Daoy (cell line): ENCODE measurements at regions not wholly inside any gene's neighbourhood (a gene's known extent, or its start where the extent isn't known, plus 50 kb on each side); places are given as distances from the start of the nearest gene placed in this dataset.

Experiments used
- DNase-seq: peaks from one replicate; pipeline ENCODE4 v3.0.0-alpha.2; 2015; ENCODE audit warnings: low read depth

DNA sequence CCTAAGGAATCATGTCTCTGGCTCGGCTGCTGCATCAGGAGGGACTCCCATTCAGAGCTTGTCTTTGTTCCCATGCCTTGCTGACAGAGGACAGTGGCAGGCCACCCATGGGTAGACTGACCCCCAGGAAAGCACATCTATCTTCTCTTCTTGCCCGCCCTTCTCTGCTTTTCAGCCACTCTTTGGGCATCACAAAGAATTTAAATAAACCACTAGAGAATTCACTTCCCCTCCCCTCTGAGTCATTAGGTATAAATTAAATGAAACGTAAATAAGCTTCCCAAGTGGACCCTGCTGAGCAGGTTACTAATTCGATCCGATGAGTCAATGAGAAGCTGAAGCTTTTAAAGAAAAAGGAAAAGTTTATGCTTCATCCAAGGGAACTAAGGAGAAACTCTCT, 97.0 kb downstream of the DRD1 start:
- DNase-seq = peak; percentile 86

DNA sequence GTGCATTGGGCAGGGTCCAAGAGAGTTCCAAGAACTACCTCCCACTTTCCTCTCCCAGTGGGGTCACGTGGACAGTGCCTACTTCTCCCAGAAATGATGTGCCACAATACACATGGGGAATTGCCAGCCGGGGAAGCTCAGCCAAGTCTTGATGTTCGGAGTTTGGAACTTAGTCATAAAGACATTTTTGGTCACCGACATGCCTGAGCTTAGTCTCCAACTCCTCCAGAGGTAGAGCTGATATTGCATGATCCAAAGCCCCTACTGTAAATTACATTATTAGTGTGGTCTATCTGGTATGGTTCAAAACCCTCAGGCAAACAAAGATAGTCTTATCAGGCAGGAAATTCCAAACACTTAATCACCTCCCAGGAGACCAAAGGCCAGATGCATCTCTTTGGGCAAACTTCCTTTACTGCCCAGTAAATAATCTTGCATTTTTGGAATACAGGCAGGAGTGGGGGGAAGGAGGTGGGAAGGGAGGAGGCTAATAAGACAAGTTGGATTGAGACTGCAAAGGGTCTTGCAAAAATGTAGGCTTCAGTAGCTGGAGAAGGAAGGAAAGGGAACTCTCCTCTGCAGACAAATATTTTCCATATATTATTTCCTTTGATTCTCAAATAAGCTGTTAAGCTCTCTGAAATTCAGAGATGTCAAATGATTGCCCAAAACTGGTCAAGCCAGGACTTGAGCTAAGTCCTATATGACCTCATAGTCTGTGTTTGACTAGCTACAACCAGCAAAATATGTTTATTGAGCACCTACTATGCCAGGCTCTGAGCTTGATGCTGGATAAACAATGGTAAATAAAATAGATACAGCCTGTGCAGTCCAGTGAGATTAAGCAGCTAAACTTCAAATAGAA, 99.4 kb downstream of the DRD1 start:
- peak; percentile 87 for DNase-seq

DNA sequence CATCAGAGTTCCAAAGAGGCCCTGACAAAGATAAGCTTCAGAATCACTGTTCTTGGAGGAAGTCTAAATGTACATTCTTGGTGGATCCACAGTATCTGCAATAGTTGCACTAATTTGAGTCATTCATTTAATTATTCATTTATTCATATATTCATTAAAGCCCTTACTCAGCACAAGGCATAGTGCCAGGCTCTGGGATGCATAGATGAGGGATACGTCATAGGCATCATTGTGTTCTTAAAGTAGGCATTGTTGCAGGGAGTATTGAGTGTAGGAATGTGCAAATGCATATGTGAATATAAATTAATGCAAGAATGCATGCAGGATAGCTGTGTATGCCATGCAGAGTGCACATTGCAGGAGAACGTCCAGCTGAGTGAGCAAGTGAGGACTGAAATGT, 100.7 kb downstream of the DRD1 start:
- no peak for DNase-seq

DNA sequence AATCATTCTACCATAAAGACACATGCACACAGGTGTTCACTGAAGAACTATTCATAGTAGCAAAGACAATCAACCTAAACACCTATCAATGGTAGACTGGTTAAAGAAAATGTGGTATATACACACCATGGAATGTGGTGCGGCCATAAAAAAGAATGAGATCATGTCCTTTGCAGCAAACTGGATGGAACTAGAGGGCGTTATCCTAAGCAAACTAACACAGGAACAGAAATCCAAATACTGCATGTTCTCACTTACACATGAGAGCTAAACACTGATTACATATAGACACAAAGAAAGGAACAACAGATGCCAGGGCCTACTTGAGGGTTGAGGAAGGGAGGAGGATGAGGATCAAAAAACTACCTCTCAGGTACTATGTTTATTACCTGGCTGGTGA, 103.8 kb downstream of the DRD1 start:
- DNase-seq = no peak

DNA sequence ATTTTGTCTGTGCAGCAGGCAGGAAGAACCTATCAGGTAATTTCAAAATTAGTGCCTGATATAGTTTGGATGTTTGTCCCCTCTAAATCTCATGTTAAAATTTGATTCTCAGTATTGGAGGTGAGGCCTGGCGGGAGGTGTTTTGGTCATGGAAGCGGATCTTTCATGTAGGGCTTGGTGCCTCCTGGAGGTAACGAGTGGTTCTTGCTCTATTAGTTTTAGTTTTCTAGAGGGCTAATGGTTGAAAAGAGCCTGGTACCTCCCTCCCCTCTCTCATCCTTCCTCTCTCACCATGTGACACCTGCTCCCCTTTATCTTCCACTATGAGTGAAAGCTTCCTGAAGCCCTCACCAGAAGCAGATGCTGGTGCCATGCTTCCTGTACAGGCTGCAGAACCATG, 106.3 kb downstream of the DRD1 start:
- DNase-seq = no peak

DNA sequence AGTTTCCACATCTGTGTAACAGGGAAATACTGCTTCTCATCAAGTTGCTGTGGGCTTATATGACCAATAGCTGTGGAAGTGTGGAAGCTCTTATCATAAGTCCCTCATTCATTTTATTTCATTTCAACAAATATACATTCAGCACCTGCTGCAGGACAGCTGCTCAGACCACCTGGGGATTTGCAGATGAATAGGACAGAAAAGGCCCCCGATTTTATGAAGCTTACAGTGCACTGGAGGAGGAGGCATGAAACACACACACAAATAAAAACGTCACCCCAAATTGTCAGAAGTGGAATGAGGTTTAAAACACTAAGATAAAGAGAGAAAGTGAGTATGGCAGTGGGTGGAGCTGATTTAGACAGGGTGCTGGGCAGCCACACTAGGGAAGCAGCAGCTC, 107.2 kb downstream of the DRD1 start:
- DNase-seq = no peak

DNA sequence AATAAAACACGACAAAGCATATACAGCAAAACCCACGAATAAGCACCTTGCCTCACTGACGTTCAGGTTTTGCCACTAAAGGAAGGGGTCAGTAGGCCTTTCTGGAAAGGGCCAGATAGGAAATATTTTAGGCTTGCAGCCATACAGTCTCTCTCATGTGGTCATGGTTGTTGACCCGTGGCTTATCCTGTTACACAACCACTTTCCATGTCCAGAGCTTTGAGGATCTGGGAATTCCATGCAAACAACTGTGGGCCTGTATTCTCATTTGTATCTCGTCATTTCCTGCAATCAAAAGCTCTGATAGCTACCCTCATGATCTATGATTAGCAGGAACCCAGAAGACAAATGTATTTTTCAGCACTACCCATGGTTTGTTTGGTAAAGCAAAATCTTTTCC, 108.3 kb downstream of the DRD1 start:
- no peak for DNase-seq

DNA sequence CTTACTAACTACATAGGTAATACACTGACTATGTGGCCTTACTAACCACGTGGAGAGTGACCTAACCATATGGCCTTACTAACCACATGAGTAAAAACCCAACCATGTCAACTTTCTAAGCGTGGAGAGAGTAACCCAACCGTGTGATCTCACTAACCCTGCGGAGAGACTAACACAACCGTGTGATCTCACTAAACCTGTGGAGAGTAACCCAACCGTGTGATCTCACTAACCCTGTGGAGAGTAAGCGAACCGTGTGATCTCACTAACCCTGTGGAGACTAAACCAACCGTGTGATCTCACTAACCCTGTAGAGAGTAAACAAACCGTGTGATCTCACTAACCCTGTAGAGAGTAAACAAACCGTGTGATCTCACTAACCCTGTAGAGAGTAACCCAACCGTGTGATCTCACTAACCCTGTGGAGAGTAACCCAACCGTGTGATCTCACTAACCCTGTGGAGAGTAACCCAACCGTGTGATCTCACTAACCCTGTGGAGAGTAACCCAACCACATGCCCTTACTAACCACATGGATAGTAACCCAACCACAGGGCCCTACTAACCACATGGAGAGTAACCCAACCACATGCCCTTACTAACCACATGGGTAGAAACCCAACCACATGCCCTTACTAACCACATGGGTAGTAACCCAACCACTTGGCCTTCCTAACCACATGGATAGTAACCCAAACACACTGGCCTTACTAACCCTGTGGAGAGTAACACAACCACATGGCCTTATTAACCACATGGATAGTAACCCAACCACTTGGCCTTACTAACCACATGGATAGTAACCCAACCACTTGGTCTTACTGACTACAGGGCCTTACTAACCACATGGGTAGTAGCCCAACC, 112.6 kb downstream of the DRD1 start:
- DNase-seq = peak; percentile 48

DNA sequence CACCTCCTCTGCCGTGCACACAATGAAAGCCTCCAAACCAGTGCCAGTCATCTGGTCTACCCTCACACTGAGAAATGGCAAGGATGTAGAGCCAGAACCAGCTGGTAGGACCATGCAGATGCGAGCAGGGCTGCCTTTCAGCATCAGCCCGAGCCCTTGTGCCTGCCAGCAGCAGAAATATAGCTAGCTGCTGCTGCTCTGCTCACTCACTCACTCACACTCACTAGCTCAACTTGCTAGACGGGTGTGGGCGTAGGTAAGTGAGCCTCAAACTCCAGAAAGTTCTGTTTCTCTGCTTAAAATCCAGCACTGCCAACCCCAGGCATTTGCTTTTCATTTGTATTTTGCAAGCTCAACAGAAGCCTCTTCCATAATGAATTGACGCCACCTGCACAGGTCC, 114.0 kb downstream of the DRD1 start:
- no peak for DNase-seq

DNA sequence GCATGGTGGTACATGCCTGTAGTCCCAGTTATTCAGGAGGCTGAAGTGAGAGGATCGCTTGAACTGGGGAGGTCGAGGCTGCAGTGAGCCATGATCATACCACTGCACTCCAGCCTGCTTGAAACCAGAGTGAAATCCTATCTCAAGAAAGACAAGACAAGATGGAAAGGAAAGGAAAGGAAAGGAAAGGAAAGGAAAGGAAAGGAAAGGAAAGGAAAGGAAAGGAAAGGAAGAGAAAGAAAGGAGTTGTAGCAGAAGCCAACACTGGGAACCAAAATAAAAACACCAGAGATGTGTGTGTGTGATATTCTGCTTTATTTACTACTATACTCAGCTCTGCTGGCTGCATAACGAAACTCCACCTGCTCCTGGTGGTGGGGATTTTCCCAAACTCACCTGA, 115.3 kb downstream of the DRD1 start:
- DNase-seq = no peak

DNA sequence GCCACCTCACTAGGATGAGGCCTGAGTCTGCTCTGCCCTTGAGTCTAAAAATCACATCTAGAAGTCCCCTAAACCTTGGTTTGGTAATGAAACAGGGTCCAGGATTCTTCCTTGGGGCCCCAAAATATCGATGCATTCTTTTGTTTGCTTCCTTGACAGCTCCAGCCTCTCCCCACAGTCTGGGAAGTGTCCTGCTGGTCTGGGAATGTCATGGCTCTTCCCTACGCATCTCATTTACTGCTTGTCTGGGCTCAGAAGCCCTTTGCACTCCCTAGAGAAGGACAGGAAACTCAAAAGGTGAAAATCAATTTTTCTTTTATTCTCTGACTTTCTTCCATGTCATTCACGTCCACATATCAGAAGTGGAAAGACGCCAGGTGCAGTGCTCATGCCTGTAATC, 115.8 kb downstream of the DRD1 start:
- no peak for DNase-seq

DNA sequence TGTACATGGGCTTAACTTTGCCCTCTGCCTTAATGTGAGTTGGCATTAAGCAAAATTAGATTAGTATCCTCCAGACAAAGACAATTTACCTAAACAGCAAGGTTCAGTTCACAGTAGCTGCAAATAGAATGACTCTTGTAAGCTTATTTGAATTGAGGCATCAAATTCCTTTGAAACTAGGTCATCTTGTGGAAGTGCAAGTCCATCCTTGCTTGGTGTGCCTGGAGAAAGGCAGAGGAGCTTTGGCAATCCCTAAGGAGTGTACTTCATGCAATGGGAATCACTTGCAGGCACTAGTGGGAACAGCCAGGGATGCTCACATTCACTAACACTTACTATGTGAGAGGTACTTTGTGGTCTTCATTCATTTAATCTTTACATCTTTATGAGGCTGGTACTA, 118.3 kb downstream of the DRD1 start:
- DNase-seq = peak; percentile 26

DNA sequence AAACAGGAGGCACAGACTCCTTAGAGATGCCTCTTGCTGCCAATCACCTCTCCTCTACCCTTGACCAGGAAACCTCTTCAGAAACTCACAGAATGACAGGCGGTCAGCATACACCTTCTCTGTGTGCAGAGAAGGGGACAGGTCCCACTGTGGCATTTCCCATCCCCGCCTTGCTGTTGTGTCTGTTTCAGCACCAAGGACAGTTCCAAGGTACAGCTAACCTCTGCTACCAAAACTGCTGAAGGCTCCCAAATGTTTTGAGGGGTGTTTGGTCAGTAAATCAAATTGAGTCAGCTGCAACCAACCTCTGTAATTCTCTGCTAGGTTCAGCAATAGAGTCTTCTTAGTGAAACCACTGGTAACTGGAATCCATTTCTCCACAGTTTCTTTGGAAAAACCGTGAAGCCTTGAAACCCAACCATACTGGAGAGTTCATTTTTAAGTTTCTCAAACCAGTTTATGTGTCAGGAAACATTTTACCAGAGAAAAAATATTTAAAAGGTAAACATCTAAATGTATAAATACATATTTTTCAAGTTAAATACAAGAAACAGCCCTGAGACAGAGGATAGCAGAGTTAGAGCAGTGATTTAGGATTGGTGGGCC, 122.0 kb downstream of the DRD1 start:
- DNase-seq = peak; percentile 68

DNA sequence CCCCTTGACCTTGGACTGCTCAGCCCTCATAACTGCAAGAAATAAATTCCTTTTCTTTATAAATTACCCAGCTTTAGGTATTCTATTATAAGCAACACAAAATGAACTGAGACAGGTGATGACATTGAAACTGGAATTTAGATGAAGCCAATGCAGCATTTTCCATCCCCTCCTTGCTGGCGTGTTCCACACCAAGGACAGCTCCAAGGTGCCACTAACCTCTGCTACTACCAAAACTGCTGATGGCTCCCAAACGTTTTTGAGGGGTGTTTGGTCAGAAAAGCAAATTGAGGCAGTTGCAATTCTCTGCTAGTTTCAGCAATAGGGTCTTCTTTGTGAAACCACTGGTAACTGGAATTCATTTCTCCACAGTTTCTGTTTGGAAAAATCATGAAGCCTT, 124.8 kb downstream of the DRD1 start:
- DNase-seq = no peak

DNA sequence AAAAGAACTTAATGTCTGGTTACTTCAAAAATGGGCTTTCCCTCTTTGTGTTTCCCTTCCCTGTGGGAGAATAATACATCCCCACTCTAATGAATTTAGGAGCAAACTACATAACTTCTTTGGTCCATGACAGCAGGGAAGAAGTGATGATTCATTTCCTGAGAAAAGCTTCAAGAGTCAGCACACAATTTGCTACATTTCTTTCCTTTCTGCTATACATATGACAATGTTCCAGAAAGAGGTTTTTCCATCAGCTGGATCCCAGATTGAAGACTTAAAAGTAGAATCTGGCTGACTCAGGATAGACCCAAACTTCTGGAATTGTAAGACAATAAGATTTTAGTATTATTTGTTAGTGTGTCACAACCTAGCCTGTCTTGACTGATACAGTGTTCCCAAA, 126.1 kb downstream of the DRD1 start:
- DNase-seq = no peak

DNA sequence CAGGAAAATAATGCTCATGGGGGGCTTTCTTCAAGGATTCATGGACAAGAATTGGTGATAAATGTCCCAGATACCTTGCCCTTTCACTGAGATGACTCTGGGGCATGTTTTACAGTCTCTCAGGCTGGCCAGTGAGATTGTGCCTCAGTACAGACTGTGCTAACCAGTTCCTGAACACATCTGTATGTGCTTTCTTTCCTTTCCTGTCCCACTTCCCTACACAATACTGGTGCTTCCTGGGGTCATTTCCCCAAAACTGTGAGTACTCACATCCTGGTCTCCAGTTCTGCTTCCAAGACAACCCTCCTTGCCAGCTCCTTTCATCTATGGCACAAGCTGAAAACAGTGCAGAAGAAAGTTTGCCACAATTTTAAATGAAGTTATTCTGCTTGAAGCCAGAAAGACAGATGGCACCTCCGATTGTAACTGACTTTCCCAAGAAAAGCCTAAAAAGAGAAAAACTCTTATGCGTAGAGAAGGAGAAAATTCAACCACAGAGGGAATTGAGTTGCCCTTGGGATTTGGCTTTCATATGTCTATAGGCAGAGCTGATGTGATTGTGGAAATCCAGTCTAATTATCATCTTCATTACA, 134.7 kb downstream of the DRD1 start:
- no peak for DNase-seq

DNA sequence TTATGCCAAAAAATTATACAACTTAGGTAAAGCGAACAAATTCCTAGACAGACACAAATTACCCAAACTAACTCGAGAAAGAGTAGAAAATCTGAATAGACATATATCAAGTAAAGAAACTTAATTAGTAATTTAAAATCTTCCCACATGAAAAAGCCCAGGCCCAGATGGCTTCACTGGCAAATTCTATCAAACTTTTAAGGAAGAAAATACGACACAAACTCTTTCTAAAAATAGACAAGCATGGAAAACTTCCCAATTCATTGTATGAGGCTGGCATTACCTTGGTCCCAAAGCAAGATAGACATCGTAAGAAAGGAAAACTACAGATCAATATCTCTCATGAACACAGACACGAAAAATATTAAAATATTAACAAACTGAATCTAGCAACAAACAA, 135.3 kb downstream of the DRD1 start:
- no peak for DNase-seq

DNA sequence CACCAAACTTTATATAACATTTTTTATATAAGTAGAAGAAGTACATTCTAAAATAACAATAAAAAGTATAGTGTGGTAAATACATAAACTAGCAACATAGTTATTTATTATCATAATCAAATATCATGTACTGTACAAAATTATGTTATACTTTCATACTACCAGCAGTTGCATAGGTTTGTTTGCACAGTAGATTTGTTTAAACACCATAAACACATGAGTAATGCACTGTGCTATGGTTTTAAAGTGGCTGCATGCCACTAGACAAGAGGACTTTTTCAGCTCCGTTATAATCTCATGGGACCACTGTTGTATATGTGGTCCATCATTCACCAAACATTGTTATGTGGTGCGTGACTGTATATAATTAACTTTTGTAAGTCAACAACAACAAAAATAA, 137.6 kb downstream of the DRD1 start:
- no peak for DNase-seq

DNA sequence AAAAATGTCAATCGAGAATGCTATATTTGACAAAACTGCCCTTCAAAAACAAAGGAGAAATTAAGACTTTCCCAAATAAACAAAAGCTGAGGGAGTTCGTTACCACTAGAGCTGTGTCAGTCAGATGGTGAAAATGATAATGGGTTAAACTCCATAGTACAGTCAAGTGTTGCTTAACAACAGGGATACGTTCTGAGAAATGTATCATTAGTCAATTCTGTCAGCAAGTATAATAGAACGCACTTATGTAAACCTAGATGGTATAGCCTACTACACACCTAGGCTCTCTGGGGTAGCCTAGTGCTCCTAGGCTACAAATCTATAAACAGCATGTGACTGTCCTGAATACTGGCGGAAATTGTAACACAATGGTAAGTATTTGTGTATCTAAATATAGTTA, 138.7 kb downstream of the DRD1 start:
- no peak for DNase-seq

DNA sequence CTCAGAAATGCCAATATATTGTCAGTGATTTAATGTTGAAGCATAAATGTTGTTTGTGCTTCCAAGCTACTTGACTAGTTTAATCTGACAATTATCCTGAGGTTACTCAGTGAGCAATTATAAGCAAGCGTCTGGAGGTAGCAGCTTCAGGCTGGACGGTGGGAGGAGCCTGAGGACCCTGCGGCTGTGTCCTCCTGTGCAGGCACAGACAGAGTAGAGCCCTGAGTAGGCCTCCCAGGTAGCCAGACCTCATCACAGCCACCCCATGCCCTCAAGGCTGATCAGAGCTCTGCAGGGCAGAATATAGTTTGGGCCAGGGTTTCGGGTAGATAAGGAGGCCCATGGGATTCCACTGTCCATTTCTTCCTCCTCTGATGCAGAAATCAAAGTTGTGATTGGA, 153.6 kb downstream of the DRD1 start:
- DNase-seq = no peak

DNA sequence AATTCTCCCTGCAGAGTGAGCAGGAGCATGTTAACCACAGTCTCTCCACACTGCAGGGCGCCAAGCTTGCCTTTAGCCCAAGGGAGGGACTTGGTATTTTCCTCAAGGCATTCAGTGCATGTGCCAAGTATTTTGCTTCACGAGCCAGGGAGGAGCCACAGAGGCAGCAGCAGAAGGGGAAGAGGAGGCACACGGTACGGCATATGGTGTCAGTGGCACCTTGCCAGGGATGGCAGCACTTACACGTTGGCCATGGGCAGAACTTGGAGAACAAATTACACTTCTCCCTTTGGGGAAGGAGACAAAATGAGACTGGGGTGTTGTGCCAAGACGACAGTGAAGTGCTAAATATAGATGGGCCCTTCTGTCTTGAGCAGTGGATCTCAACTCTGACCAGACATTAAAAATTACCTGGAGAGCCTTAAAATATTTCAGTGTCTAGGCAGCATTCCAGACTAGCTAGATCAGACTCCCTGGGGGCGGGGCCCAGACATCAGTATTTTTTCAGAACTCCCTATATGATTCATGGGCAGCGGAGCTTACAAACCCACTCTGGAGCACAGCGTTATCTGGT, 155.8 kb downstream of the DRD1 start:
- DNase-seq = peak; percentile 87

DNA sequence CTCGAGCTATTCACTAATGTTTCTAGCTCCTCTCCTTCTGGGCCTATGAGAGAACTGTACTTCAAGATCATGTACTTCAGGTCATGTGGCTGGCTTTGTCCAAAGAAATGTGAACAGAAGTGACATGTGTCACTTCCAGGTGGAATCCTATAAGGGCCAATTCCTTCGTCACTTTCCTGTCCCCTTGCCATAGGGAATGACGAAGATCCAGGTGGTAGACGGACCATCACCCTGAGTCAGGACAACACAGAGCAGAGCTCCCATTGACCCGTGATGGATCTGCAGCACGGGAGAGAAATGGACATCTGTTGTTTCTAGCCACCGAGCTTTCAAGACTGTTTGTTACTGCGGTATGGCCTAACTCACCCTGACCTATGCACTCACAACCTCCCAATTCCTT, 157.0 kb downstream of the DRD1 start:
- no peak for DNase-seq
